LNCAP (cell line): ENCODE measurements at regions not wholly inside any gene's neighbourhood (a gene's known extent, or its start where the extent isn't known, plus 50 kb on each side); places are given as distances from the start of the nearest gene placed in this dataset.

Experiments
- CTCF ChIP-seq: fragments of 450-650 bp; IDR thresholded peaks from 2 replicates; pipeline ENCODE4 v1.5.1; 2017; ENCODE audit warnings: mild to moderate bottlenecking

GRCh38 chr13:53197424-53197823, 168.8 kb downstream of the OLFM4 start:
- TF ChIP-seq CTCF, result no peak

- TF ChIP-seq CTCF, result no peak
Observed at GRCh38 chr13:53198017-53198416, 169.4 kb downstream of the OLFM4 start.

GRCh38 chr13:53198736-53199135, 170.1 kb downstream of the OLFM4 start:
- no peak for TF ChIP-seq CTCF

- TF ChIP-seq CTCF, result no peak
Observed at GRCh38 chr13:53200075-53200474, 171.5 kb downstream of the OLFM4 start.

- peak; percentile 78 for TF ChIP-seq CTCF
Observed at GRCh38 chr13:53200498-53201453, 172.2 kb downstream of the OLFM4 start.

- peak; percentile 35; the same call in 1 of the 2 replicates for TF ChIP-seq CTCF
Observed at GRCh38 chr13:53201454-53202225, 173.0 kb downstream of the OLFM4 start.

- TF ChIP-seq CTCF, result no peak
Observed at GRCh38 chr13:53204598-53204997, 176.0 kb downstream of the OLFM4 start.
